Spinal cord (tissue), 9 donors: ENCODE measurements at regions not wholly inside any gene's neighbourhood (a gene's known extent, or its start where the extent isn't known, plus 50 kb on each side); places are given as distances from the start of the nearest gene placed in this dataset.

ENCODE experiments used
- DNase-seq, 6 donors: peaks; one replicate each; pipeline versions ENCODE4 v3.0.0 to v3.0.0-alpha.2; 2013 to 2015; ENCODE audit warnings: low spot score in 6 of 6, low read depth in 4 of 6
- H3K27ac ChIP-seq: one replicate; pipeline ENCODE4 v1.5.1; 2013; ENCODE audit warnings: low read depth, low read length, control low read depth
- H3K27me3 ChIP-seq: one replicate; pipeline ENCODE4 v1.6.1; 2013; ENCODE audit warnings: low read length; ENCODE audit not compliant: control insufficient read depth, insufficient read depth
- H3K36me3 ChIP-seq: one replicate; pipeline ENCODE4 v1.6.1; 2013; ENCODE audit warnings: low read length; ENCODE audit not compliant: control insufficient read depth, insufficient read depth
- H3K4me1 ChIP-seq: one replicate; pipeline ENCODE4 v1.6.1; 2013; ENCODE audit warnings: low read length; ENCODE audit not compliant: control insufficient read depth, insufficient read depth
- H3K4me3 ChIP-seq: one replicate; pipeline ENCODE4 v1.5.1; 2013; ENCODE audit warnings: low read depth, low read length, control low read depth
- H3K9me3 ChIP-seq: one replicate; pipeline ENCODE4 v1.6.1; 2013; ENCODE audit warnings: low read length; ENCODE audit not compliant: control insufficient read depth, insufficient read depth
- WGBS: methylation state at CpG from one replicate; pipeline ENCODE4 v1.1.5; 2013; ENCODE audit warnings: missing lambda C conversion rate; ENCODE audit not compliant: insufficient coverage; 5-methylcytosine and 5-hydroxymethylcytosine counted together
- donor health status: healthy.

GRCh38 chr2:196498962-196499361 is 140.6 kb upstream of the CCDC150 start:
- Histone ChIP-seq H3K4me1 (no peaks in the 10 kb centered on the region), H3K4me3 (no peak overlapping the region), H3K9me3 (no peaks in the 10 kb centered on the region), H3K27ac (no peak overlapping the region), H3K36me3 (no peaks in the 10 kb centered on the region), H3K27me3 (no peaks in the 10 kb centered on the region)
- 100% methylated on average over 1 of the region's 3 CpGs for WGBS
- DNase-seq, result no peak

- Histone ChIP-seq H3K36me3 (no peaks in the 10 kb centered on the region), H3K4me3 (no peak overlapping the region), H3K27me3 (no peaks in the 10 kb centered on the region), H3K9me3 (no peaks in the 10 kb centered on the region), H3K27ac (no peak overlapping the region), H3K4me1 (no peaks in the 10 kb centered on the region)
- DNase-seq, result no peak
- WGBS, result no CpG with 5 or more reads among the region's 2 CpGs
Measured at GRCh38 chr2:196499686-196500085, 139.8 kb upstream of the CCDC150 start.

- Histone ChIP-seq H3K27me3 (no peaks in the 10 kb centered on the region), H3K4me3 (no peak overlapping the region), H3K4me1 (no peaks in the 10 kb centered on the region), H3K9me3 (no peaks in the 10 kb centered on the region), H3K27ac (no peak overlapping the region), H3K36me3 (no peaks in the 10 kb centered on the region)
- no peak for DNase-seq
- WGBS, result 83% methylated on average over 1 of the region's 4 CpGs
Measured at GRCh38 chr2:196500686-196501431, 138.7 kb upstream of the CCDC150 start.

- H3K9me3 ChIP-seq, result no peaks in the 10 kb centered on the region
- no CpG with 5 or more reads among the region's 2 CpGs for whole genome bisulfite sequencing
- no peaks in the 10 kb centered on the region for H3K27me3 ChIP-seq
- no peaks in the 10 kb centered on the region for H3K36me3 ChIP-seq
- H3K27ac ChIP-seq, result no peak overlapping the region
- no peak overlapping the region for H3K4me3 ChIP-seq
- no peaks in the 10 kb centered on the region for H3K4me1 ChIP-seq
- DNase-seq, result no peak
Measured at GRCh38 chr2:196501836-196502235, 137.7 kb upstream of the CCDC150 start.

- Histone ChIP-seq H3K27me3 (no peaks in the 10 kb centered on the region), H3K4me3 (no peak overlapping the region), H3K27ac (no peak overlapping the region), H3K4me1 (no peaks in the 10 kb centered on the region), H3K36me3 (no peaks in the 10 kb centered on the region), H3K9me3 (no peaks in the 10 kb centered on the region)
- DNase-seq, result no peak
- 84% methylated on average over 3 of the region's 6 CpGs for WGBS
Measured at GRCh38 chr2:196502386-196502785, 137.1 kb upstream of the CCDC150 start.

- Histone ChIP-seq H3K9me3 (no peaks in the 10 kb centered on the region), H3K27ac (no peak overlapping the region), H3K36me3 (no peaks in the 10 kb centered on the region), H3K4me1 (no peaks in the 10 kb centered on the region), H3K4me3 (no peak overlapping the region), H3K27me3 (no peaks in the 10 kb centered on the region)
- WGBS, result 100% methylated on average over 1 of the region's 4 CpGs
- DNase-seq, result no peak
Measured at GRCh38 chr2:196503398-196503797, 136.1 kb upstream of the CCDC150 start.

- H3K27ac ChIP-seq, result no peak overlapping the region
- H3K4me1 ChIP-seq, result no peaks in the 10 kb centered on the region
- no peaks in the 10 kb centered on the region for H3K36me3 ChIP-seq
- no peaks in the 10 kb centered on the region for H3K27me3 ChIP-seq
- no peaks in the 10 kb centered on the region for H3K9me3 ChIP-seq
- no peak overlapping the region for H3K4me3 ChIP-seq
- DNase-seq, result no peak
Measured at GRCh38 chr2:196504788-196505187, 134.7 kb upstream of the CCDC150 start.

GRCh38 chr2:196510246-196510645 is 129.3 kb upstream of the CCDC150 start:
- Histone ChIP-seq H3K4me1 (peaks cover 12% of the 10 kb centered on the region), H3K36me3 (peaks cover 3% of the 10 kb centered on the region), H3K27me3 (no peaks in the 10 kb centered on the region), H3K4me3 (no peak overlapping the region), H3K27ac (no peak overlapping the region), H3K9me3 (no peaks in the 10 kb centered on the region)
- no CpG with 5 or more reads among the region's 1 CpG for WGBS
- no peak for DNase-seq

GRCh38 chr2:196511258-196512168 is 128.0 kb upstream of the CCDC150 start:
- WGBS, result no CpG with 5 or more reads among the region's 3 CpGs
- Histone ChIP-seq H3K27ac (no peak overlapping the region), H3K27me3 (no peaks in the 10 kb centered on the region), H3K4me1 (peaks cover 12% of the 10 kb centered on the region), H3K4me3 (no peak overlapping the region), H3K36me3 (peaks cover 3% of the 10 kb centered on the region), H3K9me3 (no peaks in the 10 kb centered on the region)
- DNase-seq, result peak in 1 of 6 donors; percentile 24
